ENCODE measurements at regions not wholly inside any gene's neighbourhood (a gene's known extent, or its start where the extent isn't known, plus 50 kb on each side); places are given as distances from the start of the nearest gene placed in this dataset.

GRCh38 chr9:109609060-109609459 lies 111.0 kb upstream of the PTPN3 start:
- CTCF ChIA-PET: interaction anchor here (0.9 kb wide), 1 partner anchor 208 kb away, joined by 3 read pairs; no protein-coding TSS in a partner anchor
- Histone ChIP-seq H3K36me3 (ENCODE audit: control insufficient read depth, insufficient read depth, low read length) (no peaks in the 10 kb centered on the region), H3K4me3 (ENCODE audit: low read depth, low read length) (no peak overlapping the region), H3K27me3 (ENCODE audit: control insufficient read depth, insufficient read depth, low read length) (peaks cover 3% of the 10 kb centered on the region; the same call in 1 of the 2 replicates)
- TF ChIP-seq, protein P1, sequence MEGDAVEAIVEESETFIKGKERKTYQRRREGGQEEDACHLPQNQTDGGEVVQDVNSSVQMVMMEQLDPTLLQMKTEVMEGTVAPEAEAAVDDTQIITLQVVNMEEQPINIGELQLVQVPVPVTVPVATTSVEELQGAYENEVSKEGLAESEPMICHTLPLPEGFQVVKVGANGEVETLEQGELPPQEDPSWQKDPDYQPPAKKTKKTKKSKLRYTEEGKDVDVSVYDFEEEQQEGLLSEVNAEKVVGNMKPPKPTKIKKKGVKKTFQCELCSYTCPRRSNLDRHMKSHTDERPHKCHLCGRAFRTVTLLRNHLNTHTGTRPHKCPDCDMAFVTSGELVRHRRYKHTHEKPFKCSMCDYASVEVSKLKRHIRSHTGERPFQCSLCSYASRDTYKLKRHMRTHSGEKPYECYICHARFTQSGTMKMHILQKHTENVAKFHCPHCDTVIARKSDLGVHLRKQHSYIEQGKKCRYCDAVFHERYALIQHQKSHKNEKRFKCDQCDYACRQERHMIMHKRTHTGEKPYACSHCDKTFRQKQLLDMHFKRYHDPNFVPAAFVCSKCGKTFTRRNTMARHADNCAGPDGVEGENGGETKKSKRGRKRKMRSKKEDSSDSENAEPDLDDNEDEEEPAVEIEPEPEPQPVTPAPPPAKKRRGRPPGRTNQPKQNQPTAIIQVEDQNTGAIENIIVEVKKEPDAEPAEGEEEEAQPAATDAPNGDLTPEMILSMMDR (IDR thresholded peaks at IDR 0.05; ENCODE audit: insufficient read depth, low read depth, low read length): no peak
- DNase-seq (ENCODE audit: low read depth): no peak
- POLR2A ChIA-PET: no interaction called here

DNA sequence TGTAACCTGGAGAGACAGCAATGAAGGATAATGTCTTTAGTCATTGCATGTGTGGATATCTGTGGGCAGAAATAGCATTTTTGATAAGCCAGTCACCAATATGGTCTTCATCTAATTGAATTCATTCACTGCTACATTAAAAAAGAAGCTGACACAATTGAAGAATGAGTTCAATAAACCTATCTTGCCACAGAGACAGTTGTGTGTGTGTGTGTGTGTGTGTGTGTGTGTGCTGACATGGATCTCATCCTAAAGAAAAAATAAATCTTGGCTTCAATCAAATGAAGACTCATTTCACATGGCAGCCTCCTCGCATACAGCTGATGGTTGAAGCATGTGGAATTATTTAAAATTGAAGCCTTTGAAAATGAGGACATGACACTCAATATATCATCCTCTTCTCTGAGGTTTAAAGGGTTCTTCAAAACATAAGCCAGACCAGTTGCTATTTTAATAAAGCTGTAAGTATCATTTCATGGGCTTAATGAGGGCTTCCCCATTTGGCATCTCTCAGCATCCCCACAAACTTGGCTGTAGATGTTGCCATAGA lies 118.5 kb upstream of the PTPN3 start:
- TF ChIP-seq, protein P1 (IDR thresholded peaks at IDR 0.05; ENCODE audit: insufficient read depth, low read depth, low read length): no peak
- Histone ChIP-seq H3K36me3 (ENCODE audit: control insufficient read depth, insufficient read depth, low read length) (no peaks in the 10 kb centered on the region), H3K4me3 (ENCODE audit: low read depth, low read length) (no peak overlapping the region), H3K27me3 (ENCODE audit: control insufficient read depth, insufficient read depth, low read length) (peaks cover 2% of the 10 kb centered on the region; the same call in 1 of the 2 replicates)
- ChIA-PET POLR2A (no interaction called here), CTCF (no interaction called here)
- no peak for DNase-seq (ENCODE audit: low read depth)

DNA sequence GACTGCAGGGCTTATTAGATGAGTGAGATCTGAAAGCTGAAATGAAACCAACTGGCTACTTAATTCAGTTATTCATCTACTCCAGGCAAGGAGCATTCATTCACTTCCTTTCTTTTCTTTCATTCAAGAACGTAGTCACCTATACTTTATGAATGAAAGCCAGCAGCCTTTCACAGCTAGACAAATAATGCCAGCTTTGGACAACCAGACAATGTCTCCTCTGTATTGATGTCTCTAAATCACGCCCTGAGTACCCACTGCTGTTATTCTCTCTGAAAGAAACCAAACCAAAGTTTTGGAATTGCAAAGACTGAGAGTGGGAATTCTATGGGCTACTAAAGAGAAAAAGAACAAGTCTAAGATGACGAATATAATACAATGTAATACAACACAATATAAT lies 121.2 kb upstream of the PTPN3 start:
- Histone ChIP-seq H3K27me3 (ENCODE audit: control insufficient read depth, insufficient read depth, low read length) (peaks cover 4% of the 10 kb centered on the region; the same call in 1 of the 2 replicates), H3K36me3 (ENCODE audit: control insufficient read depth, insufficient read depth, low read length) (no peaks in the 10 kb centered on the region), H3K4me3 (ENCODE audit: low read depth, low read length) (no peak overlapping the region)
- TF ChIP-seq, protein P1 (IDR thresholded peaks at IDR 0.05; ENCODE audit: insufficient read depth, low read depth, low read length): no peak
- POLR2A ChIA-PET: no interaction called here
- no peak for DNase-seq (ENCODE audit: low read depth)
- CTCF ChIA-PET: no interaction called here

DNA sequence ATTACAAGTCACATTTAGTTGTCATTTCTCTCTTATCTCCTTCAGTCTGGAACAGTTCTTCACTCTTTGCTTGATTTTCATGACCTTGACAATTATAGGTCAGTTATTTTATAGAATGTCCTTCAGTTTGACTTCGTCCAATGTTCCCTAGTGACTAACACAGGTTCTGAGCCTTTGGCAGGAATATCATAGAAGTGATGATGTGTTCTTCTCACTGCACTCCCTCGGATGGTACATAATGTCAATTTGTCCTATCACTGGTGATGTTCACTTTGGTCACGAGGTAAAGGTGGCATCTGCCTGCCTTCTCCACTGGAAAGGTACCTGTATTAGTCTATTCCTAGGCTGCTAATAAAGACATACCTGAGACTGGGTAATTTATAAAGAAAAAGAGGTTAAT lies 126.0 kb upstream of the PTPN3 start:
- TF ChIP-seq, protein P1 (IDR thresholded peaks at IDR 0.05; ENCODE audit: insufficient read depth, low read depth, low read length): no peak
- Histone ChIP-seq H3K27me3 (ENCODE audit: control insufficient read depth, insufficient read depth, low read length) (peaks cover 10% of the 10 kb centered on the region), H3K4me3 (ENCODE audit: low read depth, low read length) (no peak overlapping the region), H3K36me3 (ENCODE audit: control insufficient read depth, insufficient read depth, low read length) (no peaks in the 10 kb centered on the region)
- ChIA-PET POLR2A (no interaction called here), CTCF (no interaction called here)
- DNase-seq (ENCODE audit: low read depth): no peak

DNA sequence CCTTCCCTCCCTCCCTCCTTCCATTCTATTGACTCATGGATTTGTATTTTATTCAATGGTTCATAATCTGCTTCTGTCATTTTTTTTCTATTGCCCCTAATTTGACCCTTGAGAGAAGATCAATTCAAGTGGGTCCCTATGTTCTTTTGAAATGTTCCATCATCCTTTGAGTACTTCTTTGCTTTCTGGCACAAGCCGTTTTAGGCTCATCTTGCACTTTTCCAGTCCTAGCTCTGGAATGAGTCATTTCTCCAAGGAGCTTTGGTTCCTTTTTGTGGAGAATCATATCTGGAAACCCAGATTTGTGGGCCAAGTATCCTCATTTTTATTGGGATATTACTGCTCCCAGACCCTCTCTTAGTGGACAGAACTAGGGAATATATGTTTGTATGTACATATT lies 126.8 kb upstream of the PTPN3 start:
- Histone ChIP-seq H3K27me3 (ENCODE audit: control insufficient read depth, insufficient read depth, low read length) (peaks cover 12% of the 10 kb centered on the region), H3K36me3 (ENCODE audit: control insufficient read depth, insufficient read depth, low read length) (no peaks in the 10 kb centered on the region), H3K4me3 (ENCODE audit: low read depth, low read length) (no peak overlapping the region)
- ChIA-PET CTCF (no interaction called here), POLR2A (no interaction called here)
- TF ChIP-seq, protein P1 (IDR thresholded peaks at IDR 0.05; ENCODE audit: insufficient read depth, low read depth, low read length): no peak
- DNase-seq (ENCODE audit: low read depth): no peak

All from BJ (cell line).